SHP77 (cell line): ENCODE measurements at regions not wholly inside any gene's neighbourhood (a gene's known extent, or its start where the extent isn't known, plus 50 kb on each side); places are given as distances from the start of the nearest gene placed in this dataset.

Source experiments
- DNase-seq, 2 experiments: peaks; one replicate each; lab custom pipeline; 2025; lab: John Stamatoyannopoulos, UW

DNA sequence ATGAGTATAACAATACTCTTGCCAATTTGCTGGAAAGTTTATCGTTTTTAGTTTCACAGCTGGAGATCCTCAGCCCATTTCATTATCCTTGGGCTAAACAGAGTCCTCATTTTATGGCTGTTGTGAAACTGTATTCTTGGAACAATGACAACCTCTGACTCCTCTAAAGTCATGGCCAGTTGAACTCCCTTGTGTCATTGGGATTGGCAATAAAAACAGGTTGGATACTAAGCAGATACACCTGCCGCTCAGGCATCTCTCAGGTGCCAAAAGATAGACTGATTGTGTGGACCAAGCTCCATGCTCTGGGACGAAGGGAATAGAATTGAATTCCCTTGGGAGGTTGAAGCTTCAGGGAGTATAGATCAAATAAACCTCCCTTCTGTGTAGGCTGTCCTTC lies 182.2 kb downstream of the WDR11 start:
- no peak for DNase-seq

- no peak for DNase-seq
Measured at GRCh38 chr10:121036431-121036830, 185.3 kb downstream of the WDR11 start.

GRCh38 chr10:121041499-121041898 lies 190.3 kb downstream of the WDR11 start:
- no peak for DNase-seq

DNA sequence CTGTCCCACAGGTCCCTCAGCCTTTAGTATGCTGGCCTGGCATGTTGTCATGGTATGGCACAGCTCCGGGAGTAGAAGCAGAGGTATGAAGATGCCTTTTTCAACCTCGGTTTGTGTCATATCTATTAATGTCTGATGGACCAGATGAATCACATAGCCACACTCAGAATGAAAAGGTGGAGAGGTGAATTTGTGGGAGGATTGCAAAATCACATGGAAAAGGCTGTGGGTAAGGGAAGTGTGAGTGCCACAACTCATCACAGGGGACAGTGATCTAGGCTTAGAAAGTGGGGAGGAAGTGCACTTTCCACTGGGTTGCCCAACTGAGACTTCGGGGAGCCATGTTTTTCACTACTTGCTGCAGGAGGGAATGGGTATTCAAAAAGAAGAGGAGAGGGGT lies 190.7 kb downstream of the WDR11 start:
- DNase-seq, result no peak

- no peak for DNase-seq
Measured at GRCh38 chr10:121042342-121042741, 191.2 kb downstream of the WDR11 start.

DNA sequence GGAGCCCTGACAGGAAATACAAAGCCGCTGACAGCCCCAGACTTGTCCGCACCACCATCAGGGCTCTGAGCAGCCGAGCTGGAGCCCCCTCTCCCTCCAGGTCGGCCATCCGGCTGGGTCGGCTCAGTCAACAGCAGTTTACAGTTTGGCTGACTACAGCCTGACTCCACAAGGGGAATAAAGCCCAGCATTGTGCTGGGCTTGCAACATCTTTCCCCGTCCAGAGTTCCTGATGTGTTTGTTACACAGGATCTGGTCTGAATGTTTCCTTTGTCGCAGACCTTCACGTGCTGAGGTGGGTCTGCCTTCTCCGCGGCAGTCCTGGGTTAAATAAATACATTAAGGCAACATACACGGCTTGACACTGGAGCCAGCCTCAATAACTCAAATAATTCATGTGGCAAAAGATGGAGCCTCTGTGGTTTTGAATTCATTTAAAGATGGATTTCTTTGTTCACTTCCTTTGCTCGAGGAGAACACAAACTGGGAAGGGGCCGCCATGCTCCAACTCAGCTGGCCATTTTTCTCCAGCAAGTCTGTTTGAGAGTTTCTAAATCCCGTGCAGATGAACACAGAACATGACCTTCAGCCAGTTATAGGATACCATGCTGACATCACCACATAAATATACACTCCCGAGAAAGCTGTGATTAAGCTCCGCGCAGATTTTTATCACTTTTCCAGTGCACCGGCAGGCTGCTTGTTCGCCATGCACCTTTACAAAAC lies 192.1 kb downstream of the WDR11 start:
- DNase-seq, result no peak

- no peak for DNase-seq
Measured at GRCh38 chr10:121048749-121049148, 197.6 kb downstream of the WDR11 start.

DNA sequence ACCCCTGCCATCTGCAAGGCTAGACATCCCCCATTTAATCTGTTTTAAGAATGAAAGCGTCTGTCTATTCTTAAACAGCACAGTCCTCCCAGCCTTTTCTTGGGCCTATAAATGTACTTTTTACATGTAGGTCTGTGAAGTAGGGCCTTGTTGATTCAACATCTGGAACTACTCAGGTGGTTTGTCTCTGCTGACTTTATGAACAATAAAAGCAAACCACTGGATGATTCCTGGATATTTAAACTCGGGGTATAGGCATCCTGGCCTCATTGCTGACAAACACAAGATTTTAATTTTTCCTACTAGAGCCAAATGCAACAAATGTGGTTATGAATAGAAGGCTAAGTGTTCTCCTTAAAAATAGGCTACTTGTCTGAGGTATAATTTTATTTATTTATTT lies 198.3 kb downstream of the WDR11 start:
- no peak for DNase-seq

GRCh38 chr10:121049923-121050322 lies 198.8 kb downstream of the WDR11 start:
- no peak for DNase-seq

- DNase-seq, result no peak
Measured at GRCh38 chr10:121051171-121051570, 200.0 kb downstream of the WDR11 start.

- DNase-seq, result no peak
Measured at GRCh38 chr10:121051696-121052279, 200.6 kb downstream of the WDR11 start.

DNA sequence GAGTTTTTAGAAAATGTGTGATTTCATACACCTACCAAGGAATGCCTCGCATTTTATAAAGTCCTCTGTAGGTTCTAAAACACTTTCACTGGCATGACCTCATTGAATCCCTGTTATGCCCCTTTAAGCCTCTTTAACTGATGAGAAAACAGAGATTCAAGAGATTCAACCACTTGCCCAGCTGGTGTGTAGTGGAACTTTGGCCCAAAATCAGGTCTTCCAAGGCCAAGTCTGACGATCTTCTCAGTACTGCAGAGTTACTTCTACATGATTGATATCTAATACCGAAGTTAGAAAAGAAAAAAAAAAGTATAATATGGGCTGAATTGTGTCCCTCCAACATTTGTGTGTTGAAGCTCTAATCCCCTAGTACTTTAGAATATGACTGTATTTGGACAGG lies 202.0 kb downstream of the WDR11 start:
- no peak for DNase-seq

- no peak for DNase-seq
Measured at GRCh38 chr10:121054874-121055273, 203.7 kb downstream of the WDR11 start.

- DNase-seq, result no peak
Measured at GRCh38 chr10:121057269-121057668, 206.1 kb downstream of the WDR11 start.

DNA sequence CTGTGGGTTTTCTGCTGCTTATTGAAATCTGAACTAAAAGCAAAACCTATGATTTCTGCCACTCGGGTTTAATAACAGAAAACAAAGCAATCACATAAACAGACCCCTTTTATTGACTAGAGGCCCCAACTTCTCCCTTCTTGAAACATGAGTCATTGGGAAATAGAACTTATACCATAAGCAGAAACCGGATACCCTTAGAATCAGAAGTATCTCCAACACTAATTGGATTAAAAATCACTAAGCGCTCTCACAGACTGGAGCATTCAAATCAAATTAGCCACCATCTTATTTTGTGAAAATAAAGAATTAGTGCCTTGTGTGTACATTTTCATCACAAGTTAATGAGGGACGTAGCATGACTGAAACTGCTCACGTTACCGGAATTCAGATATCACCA lies 206.9 kb downstream of the WDR11 start:
- no peak for DNase-seq

GRCh38 chr10:121059351-121059750 lies 208.2 kb downstream of the WDR11 start:
- DNase-seq, result no peak

DNA sequence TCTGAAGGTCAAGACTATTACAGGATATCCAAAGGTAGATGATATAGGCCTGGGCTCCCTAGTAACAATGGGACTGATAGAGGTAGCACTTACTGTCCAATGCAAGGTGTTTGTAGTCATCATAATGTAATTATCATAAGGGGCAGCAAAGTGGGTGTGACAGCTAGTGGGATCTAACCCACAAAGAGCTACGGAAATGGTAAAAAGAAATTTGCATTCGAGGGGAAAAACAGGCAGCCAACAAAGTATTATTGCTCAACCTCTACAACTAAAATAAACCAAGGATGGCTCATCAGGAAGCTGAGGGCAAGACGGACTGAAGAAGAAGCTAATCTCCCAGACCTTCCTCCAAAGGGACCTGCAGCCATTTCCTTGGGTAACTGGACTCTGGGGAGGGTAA lies 211.0 kb downstream of the WDR11 start:
- no peak for DNase-seq

DNA sequence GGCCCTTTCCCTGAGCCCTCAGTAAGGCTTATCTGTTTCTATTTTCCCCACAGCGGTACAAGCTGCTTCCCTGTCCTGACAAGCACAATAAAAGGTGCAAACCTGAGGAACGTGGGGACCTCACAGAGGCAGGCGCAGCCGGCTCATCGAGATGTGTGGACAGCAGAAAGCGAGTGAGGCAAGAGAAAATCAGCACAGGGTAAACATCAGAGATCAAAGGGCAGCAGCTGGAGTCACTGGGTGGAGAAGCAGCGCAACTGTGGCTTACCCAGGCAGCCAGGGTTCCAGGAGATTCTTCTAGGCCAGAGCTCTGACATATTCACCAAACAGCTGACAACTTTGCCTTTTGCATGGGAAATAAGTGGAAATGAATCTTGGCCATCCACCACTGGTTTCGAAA lies 212.6 kb downstream of the WDR11 start:
- no peak for DNase-seq

GRCh38 chr10:121064491-121064890 lies 213.3 kb downstream of the WDR11 start:
- DNase-seq, result no peak

- DNase-seq, result no peak
Measured at GRCh38 chr10:121065330-121065729, 214.2 kb downstream of the WDR11 start.

DNA sequence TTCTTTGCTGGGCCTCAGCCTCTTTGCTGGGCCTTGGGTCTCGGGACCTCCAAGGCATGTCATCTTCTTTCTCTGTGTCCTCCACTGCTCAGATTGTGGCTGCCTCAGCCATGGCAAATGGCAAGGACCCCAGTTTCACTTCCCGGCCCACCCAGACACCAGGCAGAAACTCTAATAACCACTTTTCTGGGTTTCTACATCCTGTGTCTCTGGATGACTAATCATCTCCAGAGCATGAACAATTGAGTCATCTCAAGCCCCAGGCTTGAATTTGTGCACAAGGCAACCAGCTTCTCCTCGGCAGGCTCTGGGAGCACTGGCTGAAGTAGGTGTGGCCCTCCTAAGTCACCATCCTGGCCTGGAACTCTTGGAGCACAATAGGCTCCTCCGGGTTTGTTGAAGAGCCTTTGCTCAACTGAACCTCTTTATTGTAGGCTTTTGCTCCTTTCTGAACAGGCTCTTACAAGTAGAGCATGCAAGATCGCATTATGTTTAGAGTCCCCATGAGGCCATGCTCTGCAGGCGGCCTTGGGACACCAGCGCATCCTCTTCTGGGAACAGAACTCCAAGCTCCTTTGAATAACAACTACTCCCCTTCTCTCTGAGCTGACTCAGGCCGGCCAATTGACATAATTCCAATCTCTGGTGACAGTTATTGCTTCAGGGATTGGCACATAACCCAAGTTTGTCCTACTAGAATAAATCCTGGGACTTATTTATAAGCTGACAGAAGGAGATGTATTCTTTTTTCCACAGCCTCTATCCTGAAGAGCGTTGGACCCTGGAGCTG lies 218.1 kb downstream of the WDR11 start:
- no peak for DNase-seq

DNA sequence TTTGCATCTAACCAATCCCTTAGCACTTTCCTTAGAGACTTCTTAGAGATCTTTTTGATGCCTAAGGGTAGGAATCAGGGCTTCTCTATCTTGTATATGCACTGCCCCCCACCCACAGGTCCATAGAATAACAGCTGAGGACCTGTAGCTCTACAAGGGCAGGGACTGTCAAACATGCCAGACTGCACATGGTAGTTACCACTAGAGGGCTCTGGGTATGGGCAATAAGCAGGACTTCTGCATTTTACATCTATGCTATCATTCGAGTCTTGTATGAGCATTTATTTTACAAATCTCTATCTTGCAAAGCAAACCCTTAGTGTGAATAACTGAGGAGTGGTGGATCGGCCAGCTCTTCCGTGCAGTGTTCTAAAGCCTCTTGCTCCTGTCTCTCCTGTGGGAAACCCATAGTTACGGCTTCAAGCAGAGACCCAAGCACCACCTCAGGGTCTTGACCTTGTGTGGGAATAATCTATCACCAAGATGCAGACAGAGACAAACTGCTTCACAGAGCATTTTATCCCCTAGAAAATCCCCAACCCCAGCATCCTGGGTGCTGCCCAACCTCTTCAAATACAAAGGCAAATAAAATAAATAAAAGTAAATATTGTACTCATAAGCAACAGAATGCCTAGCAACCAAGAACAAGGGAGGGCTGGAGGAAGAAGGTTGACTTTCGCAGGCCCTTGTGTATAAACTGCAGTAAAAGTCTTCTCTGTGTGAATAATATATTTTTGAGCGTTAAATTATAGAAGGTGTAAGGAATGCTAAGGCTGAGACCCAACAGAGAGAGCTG lies 219.3 kb downstream of the WDR11 start:
- peak in 1 of 2 experiments; percentile 11 for DNase-seq
